HFFc6 (cell line): ENCODE measurements at regions not wholly inside any gene's neighbourhood (a gene's known extent, or its start where the extent isn't known, plus 50 kb on each side); places are given as distances from the start of the nearest gene placed in this dataset.

Experiments
- DNase-seq: peaks from one replicate; pipeline ENCODE4 v3.0.0-alpha.2; 2018
- H3K27ac Mint-ChIP-seq: 2 replicates; pipeline ENCODE4 v1.8.0; 2020; ENCODE audit warnings: mild to moderate bottlenecking, mixed read lengths
- H3K27me3 Mint-ChIP-seq: 2 replicates; pipeline ENCODE4 v1.8.0; 2021; ENCODE audit warnings: mild to moderate bottlenecking, moderate library complexity, mixed read lengths; ENCODE audit not compliant: insufficient read depth
- H3K36me3 Mint-ChIP-seq: 2 replicates; pipeline ENCODE4 v1.8.0; 2021; ENCODE audit warnings: low read depth, mixed read lengths
- H3K4me1 Mint-ChIP-seq: 2 replicates; pipeline ENCODE4 v1.8.0; 2020; ENCODE audit warnings: low read depth, mixed read lengths
- H3K4me3 Mint-ChIP-seq: 2 replicates; pipeline ENCODE4 v1.8.0; 2020; ENCODE audit warnings: mild to moderate bottlenecking, moderate library complexity, mixed read lengths
- H3K9me3 Mint-ChIP-seq: 2 replicates; pipeline ENCODE4 v1.8.0; 2020; ENCODE audit warnings: mild to moderate bottlenecking, mixed read lengths
- TF ChIP-seq, protein P1 (sequence below): fragments of 200-600 bp; sonication (generic); IDR thresholded peaks from 2 replicates; pipeline ENCODE4 v1.5.0; 2021; ENCODE audit warnings: antibody characterized with exemption, mild to moderate bottlenecking

- Mint-ChIP-seq H3K36me3 (no peaks in the 10 kb centered on the region), H3K27me3 (no peaks in the 10 kb centered on the region), H3K4me3 (no peak overlapping the region), H3K9me3 (peaks cover 15% of the 10 kb centered on the region), H3K4me1 (no peaks in the 10 kb centered on the region), H3K27ac (no peak overlapping the region)
- TF ChIP-seq, protein P1, sequence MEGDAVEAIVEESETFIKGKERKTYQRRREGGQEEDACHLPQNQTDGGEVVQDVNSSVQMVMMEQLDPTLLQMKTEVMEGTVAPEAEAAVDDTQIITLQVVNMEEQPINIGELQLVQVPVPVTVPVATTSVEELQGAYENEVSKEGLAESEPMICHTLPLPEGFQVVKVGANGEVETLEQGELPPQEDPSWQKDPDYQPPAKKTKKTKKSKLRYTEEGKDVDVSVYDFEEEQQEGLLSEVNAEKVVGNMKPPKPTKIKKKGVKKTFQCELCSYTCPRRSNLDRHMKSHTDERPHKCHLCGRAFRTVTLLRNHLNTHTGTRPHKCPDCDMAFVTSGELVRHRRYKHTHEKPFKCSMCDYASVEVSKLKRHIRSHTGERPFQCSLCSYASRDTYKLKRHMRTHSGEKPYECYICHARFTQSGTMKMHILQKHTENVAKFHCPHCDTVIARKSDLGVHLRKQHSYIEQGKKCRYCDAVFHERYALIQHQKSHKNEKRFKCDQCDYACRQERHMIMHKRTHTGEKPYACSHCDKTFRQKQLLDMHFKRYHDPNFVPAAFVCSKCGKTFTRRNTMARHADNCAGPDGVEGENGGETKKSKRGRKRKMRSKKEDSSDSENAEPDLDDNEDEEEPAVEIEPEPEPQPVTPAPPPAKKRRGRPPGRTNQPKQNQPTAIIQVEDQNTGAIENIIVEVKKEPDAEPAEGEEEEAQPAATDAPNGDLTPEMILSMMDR, result no peak
- DNase-seq, result no peak
These were observed 260.4 kb upstream of the MIR17HG start for GRCh38 chr13:91086936-91087716.

DNA sequence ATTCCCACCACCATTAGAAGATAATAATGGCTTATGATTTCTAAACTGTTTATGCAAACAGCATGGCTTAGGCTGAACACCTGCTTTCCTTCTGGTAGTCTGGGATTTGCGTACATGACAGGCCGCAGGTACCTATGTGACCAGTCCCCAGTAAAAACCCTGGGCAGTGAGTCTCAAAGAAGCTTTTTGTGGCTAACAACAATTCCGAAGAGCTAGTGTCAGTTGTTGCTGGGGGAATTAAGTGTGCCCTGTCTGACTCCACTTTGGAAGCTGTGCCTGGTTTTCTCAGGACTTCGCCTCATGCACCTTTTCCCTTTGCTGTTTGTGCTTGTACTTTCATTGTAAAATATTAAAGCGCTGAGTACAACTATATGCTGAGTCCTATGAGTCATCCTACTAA is 250.2 kb upstream of the MIR17HG start:
- no peak for DNase-seq
- Mint-ChIP-seq H3K4me1 (no peaks in the 10 kb centered on the region), H3K4me3 (no peak overlapping the region), H3K27ac (no peak overlapping the region), H3K36me3 (no peaks in the 10 kb centered on the region), H3K9me3 (peaks cover 23% of the 10 kb centered on the region), H3K27me3 (no peaks in the 10 kb centered on the region)
- TF ChIP-seq, protein P1, result no peak

DNA sequence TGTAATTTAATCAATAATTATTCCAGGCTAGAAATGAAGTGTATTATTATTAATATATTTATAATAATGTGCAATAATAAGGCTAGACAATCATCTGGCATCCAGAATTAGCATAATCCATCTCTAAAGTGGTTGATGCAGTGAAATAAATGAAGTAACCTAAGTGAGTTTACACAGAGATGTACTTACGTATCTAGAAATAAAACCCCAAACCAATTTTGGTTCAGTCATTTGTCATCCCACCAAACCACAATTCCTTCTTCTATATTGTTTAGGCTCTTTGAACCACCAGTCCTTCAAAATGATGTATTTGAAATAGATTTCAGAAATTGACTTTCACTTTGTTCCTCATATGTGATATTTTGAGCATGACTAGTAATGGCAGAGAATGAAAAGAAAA is 247.6 kb upstream of the MIR17HG start:
- Mint-ChIP-seq H3K4me1 (no peaks in the 10 kb centered on the region), H3K27me3 (no peaks in the 10 kb centered on the region), H3K36me3 (no peaks in the 10 kb centered on the region; the same call in 1 of the 2 replicates), H3K9me3 (peaks cover 20% of the 10 kb centered on the region), H3K4me3 (no peak overlapping the region), H3K27ac (no peak overlapping the region)
- DNase-seq, result no peak
- TF ChIP-seq, protein P1, result no peak

DNA sequence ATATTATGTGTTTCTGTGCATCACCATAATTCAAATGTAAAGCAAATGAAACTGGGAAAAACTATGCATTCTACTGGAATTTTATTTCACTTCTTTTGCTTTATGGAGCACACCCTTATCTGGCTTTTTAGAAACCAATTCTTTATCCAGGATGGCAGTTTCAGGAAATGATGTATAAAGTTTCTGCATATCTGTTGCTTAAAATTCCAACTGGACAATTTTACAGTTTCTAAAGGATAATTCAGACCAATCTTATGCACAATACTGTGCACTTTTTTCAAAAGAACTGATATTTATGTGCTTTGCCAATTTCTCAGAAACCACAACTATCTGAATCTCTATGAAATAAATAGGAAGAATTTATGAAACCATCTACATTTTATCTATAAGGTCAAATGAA is 246.5 kb upstream of the MIR17HG start:
- no peaks in the 10 kb centered on the region for H3K27me3 Mint-ChIP-seq
- no peak overlapping the region for H3K4me3 Mint-ChIP-seq
- H3K36me3 Mint-ChIP-seq, result no peaks in the 10 kb centered on the region; the same call in 1 of the 2 replicates
- no peak overlapping the region for H3K27ac Mint-ChIP-seq
- TF ChIP-seq, protein P1, result no peak
- H3K4me1 Mint-ChIP-seq, result no peaks in the 10 kb centered on the region
- peaks cover 25% of the 10 kb centered on the region for H3K9me3 Mint-ChIP-seq
- DNase-seq, result no peak

- Mint-ChIP-seq H3K36me3 (no peaks in the 10 kb centered on the region; the same call in 1 of the 2 replicates), H3K27ac (no peak overlapping the region), H3K9me3 (peaks cover 25% of the 10 kb centered on the region), H3K4me3 (no peak overlapping the region), H3K4me1 (no peaks in the 10 kb centered on the region), H3K27me3 (no peaks in the 10 kb centered on the region)
- TF ChIP-seq, protein P1, result no peak
- no peak for DNase-seq
These were observed 246.1 kb upstream of the MIR17HG start for GRCh38 chr13:91101381-91101780.
